PC-9 (cell line): ENCODE measurements at regions not wholly inside any gene's neighbourhood (a gene's known extent, or its start where the extent isn't known, plus 50 kb on each side); places are given as distances from the start of the nearest gene placed in this dataset.

ENCODE experiments used
- BruUV-seq: library from RNA; stranded (reverse); fragments of 400-500 nt; replicated peaks from 2 replicates; lab custom pipeline; 2021; lab: Mats Ljungman, UMichigan
- CTCF ChIA-PET: fragments of 300-600 bp; sonication (Branson Sonifier 250); formaldehyde crosslinking; loops from one replicate; lab custom pipeline; 2022; ENCODE audit warnings: antibody characterized with exemption; lab: Charles Lee
- POLR2A ChIA-PET: fragments of 300-600 bp; sonication (Branson Sonifier 250); formaldehyde crosslinking; loops from one replicate; lab custom pipeline; 2022; ENCODE audit warnings: antibody characterized with exemption; ENCODE audit not compliant: unreplicated experiment; lab: Charles Lee
- DNase-seq, 2 experiments: peaks; one replicate each; pipeline versions ENCODE4 v3.0.0 to v3.0.0-alpha.2; 2015 to 2022; ENCODE audit warnings: mixed read lengths in 1 of 2
- H2AFZ ChIP-seq: fragments of 200-600 bp; sonication (generic); 2 replicates; pipeline ENCODE4 v1.8.1; 2017; ENCODE audit warnings: antibody characterized with exemption
- H3F3A ChIP-seq: fragments of 200-600 bp; sonication (generic); 2 replicates; pipeline ENCODE4 v1.8.1; 2017; ENCODE audit warnings: antibody characterized with exemption, mild to moderate bottlenecking, low read depth; ENCODE audit not compliant: insufficient read depth
- H3K27ac ChIP-seq: fragments of 200-600 bp; sonication (generic); 2 replicates; pipeline ENCODE4 v1.6.1; 2016; ENCODE audit warnings: mixed run types
- H3K27me3 ChIP-seq: fragments of 200-600 bp; sonication (generic); 2 replicates; pipeline ENCODE4 v1.6.1; 2016; ENCODE audit warnings: low read depth, mixed run types; ENCODE audit not compliant: insufficient read depth
- H3K36me3 ChIP-seq: fragments of 200-600 bp; sonication (generic); 2 replicates; pipeline ENCODE4 v1.6.1; 2016; ENCODE audit warnings: low read depth, mixed run types
- H3K4me1 ChIP-seq: fragments of 200-600 bp; sonication (generic); replicated peaks from 2 replicates; pipeline ENCODE4 v1.6.1; 2016; ENCODE audit warnings: mixed run types; ENCODE audit not compliant: insufficient read depth
- H3K4me2 ChIP-seq: fragments of 200-600 bp; sonication (generic); 2 replicates; pipeline ENCODE4 v1.6.1; 2017; ENCODE audit warnings: mixed run types
- H3K4me3 ChIP-seq: fragments of 200-600 bp; sonication (generic); 2 replicates; pipeline ENCODE4 v1.6.1; 2016; ENCODE audit warnings: mixed run types
- H3K79me2 ChIP-seq: fragments of 200-600 bp; sonication (generic); 2 replicates; pipeline ENCODE4 v1.6.1; 2017; ENCODE audit warnings: low read depth, mixed run types
- H3K9me2 ChIP-seq: fragments of 200-600 bp; sonication (generic); 2 replicates; pipeline ENCODE4 v1.8.1; 2017; ENCODE audit warnings: mild to moderate bottlenecking; ENCODE audit not compliant: insufficient read depth
- H3K9me3 ChIP-seq: fragments of 200-600 bp; sonication (generic); 2 replicates; pipeline ENCODE4 v1.8.1; 2016; ENCODE audit warnings: low read depth; ENCODE audit not compliant: insufficient read depth
- H4K20me1 ChIP-seq: fragments of 200-600 bp; sonication (generic); 2 replicates; pipeline ENCODE4 v1.8.1; 2017; ENCODE audit not compliant: insufficient read depth
- CTCF ChIP-seq: fragments of 200-600 bp; sonication (generic); conservative IDR thresholded peaks from 2 replicates; pipeline ENCODE4 v1.6.1; 2017; ENCODE audit warnings: mixed run types, antibody characterized with exemption, mild to moderate bottlenecking, moderate library complexity
- EZH2 ChIP-seq: fragments of 200-600 bp; sonication (generic); IDR thresholded peaks from 2 replicates; pipeline ENCODE4 v1.8.0; 2017; ENCODE audit warnings: antibody characterized with exemption, low read depth
- intact Hi-C: fragments of 100-400 bp; cut with micrococcal nuclease; formaldehyde crosslinking; loops from one replicate; pipeline ENCODE4 v1.10.0; 2022; ENCODE audit not compliant: unreplicated experiment

- CTCF ChIA-PET = no interaction called here
- Histone ChIP-seq H3K4me1 (no peaks in the 10 kb centered on the region), H3F3A (no peaks in the 10 kb centered on the region), H3K27ac (no peak overlapping the region), H3K9me3 (no peaks in the 10 kb centered on the region), H3K9me2 (no peaks in the 10 kb centered on the region), H2AFZ (no peak overlapping the region), H4K20me1 (no peaks in the 10 kb centered on the region), H3K36me3 (no peaks in the 10 kb centered on the region), H3K79me2 (no peaks in the 10 kb centered on the region), H3K4me3 (no peak overlapping the region), H3K4me2 (no peak overlapping the region), H3K27me3 (peaks cover 16% of the 10 kb centered on the region; the same call in 1 of the 2 replicates)
- intact Hi-C loops = no loop called here
- TF ChIP-seq CTCF (no peak), EZH2 (no peak)
- no TSS peak for BruUV-seq
- DNase-seq = no peak
- POLR2A ChIA-PET = no interaction called here
These were observed 604.0 kb downstream of the HS3ST4 start for GRCh38 chr16:26295625-26296304.

- H3K4me1 ChIP-seq = no peaks in the 10 kb centered on the region
- no peak overlapping the region for H3K27ac ChIP-seq
- no peaks in the 10 kb centered on the region for H3K36me3 ChIP-seq
- CTCF ChIA-PET = no interaction called here
- 0 out of 2 replicates have a peak, but pooled peaks cover 5% of the 10 kb centered on the region for H4K20me1 ChIP-seq
- DNase-seq = no peak
- TF ChIP-seq EZH2 (no peak), CTCF (no peak)
- H3K4me3 ChIP-seq = no peak overlapping the region
- BruUV-seq = no TSS peak
- intact Hi-C loops = no loop called here
- no peaks in the 10 kb centered on the region for H3F3A ChIP-seq
- H3K79me2 ChIP-seq = no peaks in the 10 kb centered on the region
- POLR2A ChIA-PET = no interaction called here
- H3K4me2 ChIP-seq = no peak overlapping the region
- no peak overlapping the region for H2AFZ ChIP-seq
- peaks cover 6% of the 10 kb centered on the region; the same call in 1 of the 2 replicates for H3K27me3 ChIP-seq
- no peaks in the 10 kb centered on the region for H3K9me2 ChIP-seq
- no peaks in the 10 kb centered on the region for H3K9me3 ChIP-seq
These were observed 609.8 kb downstream of the HS3ST4 start for GRCh38 chr16:26301516-26301915.

- Histone ChIP-seq H3K36me3 (no peaks in the 10 kb centered on the region), H3K4me2 (no peak overlapping the region), H3K27me3 (peaks cover 3% of the 10 kb centered on the region; the same call in 1 of the 2 replicates), H3K4me3 (no peak overlapping the region), H3K27ac (no peak overlapping the region), H3K79me2 (no peaks in the 10 kb centered on the region), H3K9me3 (no peaks in the 10 kb centered on the region), H2AFZ (no peak overlapping the region), H3K9me2 (no peaks in the 10 kb centered on the region), H3K4me1 (no peaks in the 10 kb centered on the region), H3F3A (no peaks in the 10 kb centered on the region), H4K20me1 (no peaks in the 10 kb centered on the region)
- TF ChIP-seq CTCF (no peak), EZH2 (no peak)
- DNase-seq = no peak
- POLR2A ChIA-PET = no interaction called here
- BruUV-seq = no TSS peak
- CTCF ChIA-PET = no interaction called here
- intact Hi-C loops = no loop called here
These were observed 625.1 kb downstream of the HS3ST4 start for GRCh38 chr16:26316683-26317464.
